Fibroblast of skin of abdomen (primary cell): ENCODE measurements at regions not wholly inside any gene's neighbourhood (a gene's known extent, or its start where the extent isn't known, plus 50 kb on each side); places are given as distances from the start of the nearest gene placed in this dataset.
"Not testable (repeated sequence)": the region's sequence is repeated elsewhere in the genome, so short reads cannot be mapped to it uniquely, and the experiment has no call there.

Source experiments
- DNase-seq: peaks from one replicate; pipeline ENCODE4 v3.0.0-alpha.2; 2013

- no peak for DNase-seq
These were observed 153.9 kb downstream of the KCNJ2 start for GRCh38 chr17:70323269-70323668.

GRCh38 chr17:70324031-70324430 lies 154.7 kb downstream of the KCNJ2 start:
- no peak for DNase-seq

DNA sequence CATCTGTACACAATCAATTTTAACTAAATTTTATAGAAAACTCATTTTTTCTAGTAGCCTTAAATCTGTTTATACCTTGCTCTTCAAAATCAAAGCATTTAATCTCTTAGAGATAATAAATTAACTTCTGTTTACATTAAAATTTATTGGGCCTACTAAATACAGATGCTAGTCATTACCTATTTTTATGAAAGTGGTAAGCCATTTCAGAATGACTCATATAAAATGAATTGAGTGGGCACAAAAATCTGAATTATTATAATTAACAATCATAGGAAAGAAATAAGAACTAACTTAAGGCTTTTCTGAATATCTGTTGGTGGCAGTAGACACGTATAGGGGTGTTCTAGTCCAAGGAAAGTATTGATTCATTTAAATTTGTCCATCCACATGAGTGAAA lies 157.9 kb downstream of the KCNJ2 start:
- no peak for DNase-seq

GRCh38 chr17:70327723-70328122 lies 158.4 kb downstream of the KCNJ2 start:
- DNase-seq: no peak

DNA sequence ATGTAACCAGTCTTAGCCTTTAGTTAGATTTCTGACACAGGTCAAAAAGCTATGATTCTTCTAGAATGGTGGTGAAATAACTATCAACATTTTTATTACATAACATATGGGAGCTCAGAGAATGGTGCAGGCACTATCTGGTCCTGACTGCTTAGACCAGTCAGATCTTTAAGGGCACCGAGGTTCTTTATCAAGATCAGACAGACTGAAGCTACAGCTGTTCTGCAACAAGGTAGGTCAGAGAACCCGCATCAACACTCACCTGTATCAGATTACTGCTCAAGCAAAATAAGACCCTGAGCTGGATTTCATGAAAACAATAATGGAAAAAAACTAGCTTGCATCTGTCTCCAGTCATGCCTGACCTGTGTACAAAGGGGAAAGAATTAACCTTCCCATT lies 160.4 kb downstream of the KCNJ2 start:
- no peak for DNase-seq

DNA sequence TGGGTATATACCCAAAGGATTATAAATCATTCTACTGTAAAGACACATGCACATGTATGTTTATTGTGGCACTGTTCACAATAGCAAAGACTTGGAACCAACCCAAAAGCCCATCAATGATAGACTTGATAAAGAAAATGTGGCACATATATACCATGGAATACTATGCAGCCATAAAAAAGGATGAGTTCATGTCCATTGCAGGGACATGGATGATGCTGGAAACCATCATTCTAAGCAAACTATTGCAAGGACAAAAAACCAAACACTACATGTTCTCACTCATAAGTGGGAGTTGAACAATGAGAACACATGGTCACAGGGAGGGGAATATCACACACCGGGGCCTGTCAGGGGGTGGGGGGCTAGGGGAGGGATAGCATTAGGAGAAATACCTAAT lies 161.7 kb downstream of the KCNJ2 start:
- DNase-seq: not testable (repeated sequence)

DNA sequence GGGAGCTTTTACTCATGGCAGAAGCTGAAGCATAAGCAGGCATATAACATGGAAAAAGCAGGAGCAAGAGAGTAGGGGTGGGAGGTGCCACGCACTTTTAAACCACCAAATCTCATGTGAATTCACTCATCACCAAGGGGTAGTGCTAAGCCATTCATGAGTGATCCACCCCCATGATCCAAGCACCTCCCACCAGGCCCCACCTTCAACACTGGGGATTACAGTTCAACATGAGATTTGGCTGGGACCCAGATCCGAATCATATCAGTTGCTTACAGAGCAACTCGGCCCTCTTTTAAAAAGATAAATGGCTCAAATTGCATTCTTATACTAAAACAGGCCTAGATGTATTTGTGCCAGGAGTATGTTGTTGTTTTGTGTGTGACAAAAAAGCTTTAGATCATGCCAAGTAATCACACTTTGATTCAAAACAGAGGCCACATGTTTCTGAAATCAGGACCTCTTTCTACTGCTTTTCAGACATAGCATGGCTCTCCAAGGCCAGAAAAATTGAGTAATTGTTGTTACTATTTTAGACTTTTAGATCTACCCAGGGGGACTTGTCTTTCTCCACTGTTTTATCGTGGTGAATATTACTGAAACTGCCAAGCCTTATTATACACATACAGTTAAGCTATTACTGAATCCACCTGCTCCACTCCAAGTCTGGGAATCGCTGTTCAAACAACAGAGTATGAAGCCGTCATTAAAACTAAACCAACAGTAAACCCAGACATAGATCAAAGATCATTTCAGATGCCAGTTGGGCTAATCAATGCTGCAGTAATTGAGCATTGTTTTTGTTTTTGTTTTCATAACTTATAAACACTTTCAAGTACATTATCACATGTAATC lies 163.3 kb downstream of the KCNJ2 start:
- no peak for DNase-seq

DNA sequence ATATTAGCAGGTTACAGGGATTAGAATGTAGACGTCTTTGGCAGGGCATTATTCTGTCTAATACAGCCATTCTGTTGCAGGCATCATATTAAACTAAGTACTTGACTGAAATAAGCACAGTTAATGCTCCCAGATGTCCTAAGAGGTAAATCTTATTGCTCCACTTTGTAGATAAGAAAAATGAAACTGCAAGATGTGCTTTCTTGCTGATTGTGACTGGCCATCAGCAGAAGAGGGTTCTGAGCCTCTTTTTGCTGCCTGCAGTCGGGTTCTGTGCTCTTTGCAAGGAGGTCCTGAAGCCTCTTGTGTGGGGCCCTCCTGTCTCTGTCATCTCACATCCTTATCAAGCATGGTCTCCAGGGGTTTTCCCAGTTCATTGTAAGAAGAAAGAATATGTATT lies 167.1 kb downstream of the KCNJ2 start:
- DNase-seq: no peak

DNA sequence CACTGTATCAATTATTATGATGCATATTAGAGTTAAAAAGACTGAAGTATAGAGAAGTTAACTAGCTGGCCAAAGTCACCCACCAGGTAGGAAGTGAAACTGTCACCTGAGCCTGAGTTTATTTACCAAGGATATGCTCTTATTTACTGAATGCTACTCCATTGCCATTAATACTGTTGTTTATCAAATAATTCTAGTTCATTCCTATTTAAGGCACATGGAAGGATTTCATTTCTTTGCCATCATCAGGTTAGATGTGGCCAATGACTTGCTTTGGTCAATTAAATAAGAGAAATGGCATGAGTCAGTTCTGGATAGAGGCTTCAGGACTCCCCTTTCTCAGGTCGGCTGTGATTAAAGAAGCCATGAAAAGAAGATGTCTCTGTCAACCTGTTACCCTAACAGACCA lies 169.6 kb downstream of the KCNJ2 start:
- DNase-seq: no peak

- DNase-seq: no peak
These were observed 173.8 kb downstream of the KCNJ2 start for GRCh38 chr17:70343114-70343513.

GRCh38 chr17:70344386-70345060 lies 175.2 kb downstream of the KCNJ2 start:
- no peak for DNase-seq

GRCh38 chr17:70345061-70345460 lies 175.7 kb downstream of the KCNJ2 start:
- no peak for DNase-seq

- no peak for DNase-seq
These were observed 183.5 kb downstream of the KCNJ2 start for GRCh38 chr17:70352834-70353233.

DNA sequence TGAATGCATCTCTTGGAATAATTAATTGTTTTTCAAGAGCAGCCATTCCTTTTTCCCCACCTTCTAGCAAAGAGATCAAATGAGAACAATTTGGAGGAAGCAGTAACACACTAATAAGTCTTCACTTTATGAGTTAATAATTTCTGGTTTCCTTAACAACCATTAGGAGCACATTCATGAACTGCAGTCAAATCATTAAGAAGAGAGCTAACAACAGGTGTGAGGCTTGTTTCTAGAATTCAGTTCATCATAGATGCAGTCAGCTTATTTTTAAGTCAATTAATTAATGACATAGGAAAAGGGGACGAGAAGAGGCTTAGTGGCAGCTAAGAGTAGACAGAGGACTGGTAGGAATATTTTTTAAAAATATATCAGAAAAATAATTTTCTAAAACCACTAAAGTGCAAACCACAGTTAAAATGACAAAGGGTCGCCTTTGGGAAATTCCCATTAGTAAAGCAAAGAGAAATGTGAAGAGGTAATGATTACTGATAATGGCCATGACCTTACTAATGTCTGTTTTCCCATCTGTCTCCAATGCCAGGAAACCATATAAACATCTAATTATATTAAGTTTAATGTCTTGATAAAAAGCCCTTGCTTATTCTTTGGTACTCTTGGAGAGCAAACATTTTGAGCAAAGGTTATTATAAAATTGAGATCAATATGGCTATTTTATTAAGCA lies 184.2 kb downstream of the KCNJ2 start:
- no peak for DNase-seq

DNA sequence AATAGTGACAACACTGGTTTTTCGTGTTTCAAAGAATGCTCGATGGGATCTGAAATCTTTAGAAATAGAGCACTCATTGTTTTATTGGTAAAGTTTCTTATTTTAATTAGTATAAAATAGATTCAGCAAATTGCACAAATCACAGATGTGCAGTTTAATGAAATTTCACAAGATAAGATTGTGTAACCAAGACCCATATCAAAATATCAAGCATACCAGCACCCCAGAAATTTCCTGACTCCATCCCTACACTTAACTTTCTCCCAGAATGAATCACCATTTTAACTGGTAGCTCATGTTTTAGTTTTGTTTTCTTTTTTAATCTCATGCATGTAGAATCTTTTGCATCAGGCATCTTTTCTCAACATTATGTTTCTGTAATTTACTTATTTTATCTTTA lies 185.9 kb downstream of the KCNJ2 start:
- DNase-seq: no peak

DNA sequence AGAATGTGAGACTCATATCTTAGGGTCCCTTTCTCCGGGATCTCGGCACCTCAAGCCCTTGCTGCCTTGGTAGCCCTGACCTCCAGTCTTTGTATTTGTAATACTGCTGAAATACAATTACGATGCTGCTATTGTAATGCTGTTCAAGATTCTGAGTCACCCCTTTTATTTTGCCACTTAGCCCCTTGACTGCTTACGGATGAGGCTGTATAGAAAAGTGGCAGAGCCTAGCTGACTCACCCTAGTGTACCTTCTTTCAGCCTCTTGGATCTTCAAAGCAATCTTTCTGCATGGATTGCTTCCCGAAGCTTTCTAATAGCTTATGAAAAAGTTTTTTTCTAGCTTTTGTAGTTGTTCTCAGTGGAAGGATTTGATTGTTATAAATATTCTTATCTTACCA lies 187.9 kb downstream of the KCNJ2 start:
- no peak for DNase-seq

DNA sequence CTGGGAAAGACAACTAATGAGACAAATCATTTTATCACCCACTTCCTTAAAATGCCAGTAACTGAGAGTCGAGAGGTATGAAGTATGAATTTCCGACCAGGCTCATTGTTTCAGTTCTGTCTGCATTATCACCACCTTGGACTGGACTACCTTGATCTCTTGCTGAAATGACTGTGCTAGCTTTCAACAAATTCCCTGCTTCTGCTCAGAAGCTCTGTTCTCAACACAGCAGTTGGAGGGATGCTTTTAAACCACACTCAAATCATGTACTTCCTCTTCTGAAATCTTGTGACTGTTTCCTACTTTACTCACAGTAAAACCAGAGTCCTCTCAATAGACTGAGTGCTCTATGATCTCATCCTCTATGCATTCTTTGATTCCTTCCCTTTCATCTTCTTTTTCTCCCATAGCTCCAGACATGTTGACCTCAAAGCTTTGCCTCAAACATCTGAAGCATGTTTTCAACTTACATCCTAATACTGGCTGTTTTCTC lies 195.8 kb downstream of the KCNJ2 start:
- peak; percentile 82 for DNase-seq

DNA sequence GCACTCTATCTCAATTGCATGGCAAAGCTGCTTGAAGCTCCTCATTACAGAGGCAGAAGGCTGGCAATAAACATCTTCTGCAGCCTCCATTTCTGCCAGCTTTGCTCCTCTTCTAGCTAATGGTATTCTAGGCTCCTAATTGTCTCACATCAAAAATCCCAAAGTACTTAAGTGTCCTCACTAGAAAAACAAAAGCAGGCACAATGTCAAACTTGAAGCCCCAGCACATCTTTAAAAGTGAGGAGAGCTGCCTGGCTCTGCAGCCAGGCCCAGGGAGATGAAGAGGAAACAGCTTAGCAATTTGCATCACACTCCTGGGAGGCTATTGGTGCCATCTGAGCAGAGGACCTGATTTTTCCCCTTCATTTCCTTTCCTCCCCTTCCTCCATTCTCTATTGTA lies 197.1 kb downstream of the KCNJ2 start:
- DNase-seq: no peak

- DNase-seq: peak; percentile 6
These were observed 198.7 kb downstream of the KCNJ2 start for GRCh38 chr17:70368011-70368410.

GRCh38 chr17:70369391-70369790 lies 200.1 kb downstream of the KCNJ2 start:
- no peak for DNase-seq

DNA sequence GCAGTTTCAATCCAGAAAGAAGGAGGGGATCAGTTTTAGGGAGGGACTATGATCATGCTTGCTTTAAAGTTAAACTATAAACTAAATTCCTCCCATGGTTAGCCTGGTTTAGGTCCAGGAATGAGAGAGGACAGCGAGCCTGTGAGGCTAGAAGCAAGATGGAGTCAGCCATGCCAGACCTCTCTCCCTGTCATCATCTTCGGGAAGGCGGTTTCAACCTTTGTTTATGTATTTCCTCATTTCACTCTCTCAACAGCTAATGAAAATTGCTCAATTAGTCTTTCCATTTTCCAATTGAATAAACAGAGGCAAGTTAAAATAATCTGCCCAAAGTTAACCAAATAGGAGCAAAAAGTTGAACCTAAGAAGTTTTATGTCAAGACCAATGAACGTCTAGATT lies 201.5 kb downstream of the KCNJ2 start:
- no peak for DNase-seq

DNA sequence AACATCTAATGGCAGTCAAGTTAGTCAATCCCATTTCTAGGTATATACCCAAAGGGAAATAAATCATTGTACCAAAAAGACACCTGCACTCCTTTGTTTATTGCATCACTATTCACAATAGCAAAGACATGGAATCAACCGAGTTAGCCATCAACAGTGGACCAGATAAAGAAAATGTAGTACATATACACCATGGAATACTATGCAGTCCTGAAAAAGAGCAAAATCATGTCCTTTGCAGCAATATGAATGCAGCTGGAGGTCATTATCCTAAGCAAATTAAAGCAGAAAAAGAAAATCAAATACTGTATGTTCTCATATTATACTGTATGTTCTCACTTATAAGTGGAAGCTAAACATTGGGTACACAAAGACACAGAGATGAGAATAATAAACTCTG lies 204.0 kb downstream of the KCNJ2 start:
- no peak for DNase-seq

- DNase-seq: no peak
These were observed 205.2 kb downstream of the KCNJ2 start for GRCh38 chr17:70374496-70374895.
